T follicular helper cell (primary cell): ENCODE measurements at regions not wholly inside any gene's neighbourhood (a gene's known extent, or its start where the extent isn't known, plus 50 kb on each side); places are given as distances from the start of the nearest gene placed in this dataset.
A peak's percentile ranks its signal among the peaks of the same experiment; 100 is the strongest.
"Not testable (repeated sequence)": the region's sequence is repeated elsewhere in the genome, so short reads cannot be mapped to it uniquely, and the experiment has no call there.

Source experiments
- DNase-seq: peaks from one replicate; pipeline ENCODE4 v3.0.0-alpha.2; 2020; ENCODE audit warnings: low read depth

DNA sequence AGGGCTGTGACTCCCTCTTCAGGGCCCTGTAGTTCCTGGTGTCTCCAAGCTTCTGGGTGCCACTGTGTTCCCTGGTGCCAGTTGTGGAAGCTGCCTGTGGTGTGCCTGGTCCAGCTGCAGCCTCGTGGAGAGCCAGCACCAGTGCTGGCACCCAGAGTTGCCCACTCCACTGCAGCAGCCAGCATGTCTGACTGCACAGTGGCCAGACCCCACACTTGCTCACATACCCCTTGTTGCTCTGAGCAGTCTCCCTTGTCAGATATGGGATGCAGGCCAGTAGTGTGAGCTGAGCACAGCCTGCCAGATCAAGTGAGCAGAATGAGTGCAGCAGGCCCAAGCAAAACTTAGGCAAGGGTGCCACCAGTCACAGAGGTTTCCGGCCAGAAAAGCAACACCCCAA is 108.6 kb downstream of the ZMAT1 start:
- DNase-seq = no peak

GRCh38 chrX:101817739-101818138 is 114.1 kb downstream of the ZMAT1 start:
- DNase-seq = not testable (repeated sequence)

GRCh38 chrX:101813200-101813599 is 118.6 kb downstream of the ZMAT1 start:
- no peak for DNase-seq

DNA sequence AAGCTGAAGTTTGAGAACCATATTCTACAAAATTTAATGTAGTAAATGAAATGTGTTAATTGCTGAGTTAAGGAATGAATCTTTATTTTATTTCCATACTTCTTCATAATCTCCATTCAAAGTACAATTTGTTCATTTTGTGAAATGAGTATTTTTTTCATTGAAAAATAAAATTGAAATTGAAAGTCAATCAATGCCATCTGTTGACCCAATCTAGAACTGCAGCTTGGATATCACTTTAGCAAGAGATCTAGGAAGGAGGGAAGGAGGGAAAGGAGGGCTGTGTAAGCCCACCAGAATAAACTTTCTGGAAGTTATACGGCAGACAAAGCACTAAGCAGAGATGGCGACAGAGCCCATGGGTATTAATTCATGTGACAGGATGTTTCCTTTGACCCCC is 128.4 kb downstream of the ZMAT1 start:
- DNase-seq = no peak

- peak; percentile 67 for DNase-seq
Observed at GRCh38 chrX:101799387-101799786, 132.4 kb downstream of the ZMAT1 start.

DNA sequence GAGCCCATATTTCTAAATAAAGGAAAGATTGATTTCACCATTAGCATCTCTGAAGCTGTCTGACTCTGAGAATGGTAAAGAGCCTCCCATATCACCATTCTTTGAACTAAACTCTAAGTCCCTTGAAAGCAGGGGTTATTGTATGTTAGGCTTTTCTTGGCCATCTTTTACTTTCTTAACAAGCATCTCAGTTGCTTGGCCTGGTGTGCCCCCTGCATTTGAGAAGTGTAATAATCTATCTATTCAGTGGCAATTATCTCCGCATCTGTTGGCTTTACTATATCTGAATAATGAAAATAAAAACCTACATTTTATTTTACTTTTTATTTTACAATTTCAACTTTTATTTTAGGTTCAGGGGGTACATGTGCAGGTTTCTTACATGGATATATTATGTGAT is 128.3 kb upstream of the ARMCX2 start:
- DNase-seq = no peak

GRCh38 chrX:101785142-101785541 is 125.5 kb upstream of the ARMCX2 start:
- no peak for DNase-seq

DNA sequence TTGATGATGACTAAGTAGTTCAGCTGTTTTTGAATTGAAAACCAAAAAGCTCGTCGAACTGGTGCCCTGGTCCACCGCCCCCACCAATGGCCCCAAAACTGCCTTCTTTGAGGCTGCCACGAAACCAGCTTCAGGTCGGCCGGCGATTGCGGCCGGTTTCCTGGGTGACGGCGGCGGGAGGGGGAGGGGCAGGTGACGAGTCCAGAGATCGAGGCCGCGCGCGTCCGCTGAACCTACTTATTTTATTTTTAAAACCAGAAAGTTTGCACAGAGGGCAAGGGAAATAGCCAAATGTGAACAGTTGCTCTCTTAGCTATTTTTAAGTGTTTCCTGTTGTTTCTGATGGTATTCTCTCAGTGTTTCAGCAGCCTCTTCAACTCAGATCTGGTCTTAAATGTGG is 120.8 kb upstream of the ARMCX2 start:
- not testable (repeated sequence) for DNase-seq

- DNase-seq = no peak
Observed at GRCh38 chrX:101774340-101774739, 114.7 kb upstream of the ARMCX2 start.

DNA sequence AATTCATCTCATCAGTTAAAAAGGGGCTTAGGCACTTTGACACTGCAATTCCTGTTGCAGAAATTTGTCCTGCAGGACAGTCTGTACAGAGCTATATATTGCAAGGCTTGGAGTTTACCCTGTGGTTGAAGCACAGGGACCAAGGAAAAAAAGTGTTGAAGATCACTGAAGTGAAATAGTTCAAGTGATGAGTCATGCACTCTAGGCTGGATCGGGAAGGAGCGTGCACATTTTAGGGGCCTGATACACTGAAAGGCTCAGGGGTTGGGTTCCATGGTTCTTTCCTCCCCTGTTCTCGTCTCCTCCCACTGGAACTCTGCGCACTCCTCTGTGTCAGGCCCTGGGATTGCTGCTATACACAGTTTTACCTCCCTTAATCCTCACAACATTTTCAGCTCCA is 104.9 kb upstream of the ARMCX2 start:
- DNase-seq = no peak

- peak; percentile 3 for DNase-seq
Observed at GRCh38 chrX:101759000-101759399, 99.3 kb upstream of the ARMCX2 start.

DNA sequence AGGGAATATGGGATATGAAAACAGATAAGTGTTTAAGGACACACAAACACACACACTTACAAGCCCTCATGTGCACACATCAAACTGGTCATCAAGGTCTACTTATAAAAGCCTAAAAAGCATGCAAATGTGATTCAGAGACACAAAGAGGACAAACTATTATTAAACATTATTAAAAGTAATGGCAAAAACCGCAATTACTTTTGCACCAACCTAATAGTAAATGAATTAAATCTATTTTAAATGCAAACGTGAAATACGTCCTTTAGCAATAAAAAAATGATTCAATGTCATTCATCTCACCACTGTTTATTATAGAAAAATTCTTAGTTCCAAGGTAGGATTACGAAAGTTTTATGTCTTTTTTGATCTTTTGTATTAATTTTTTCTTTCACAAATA is 91.1 kb upstream of the ARMCX2 start:
- no peak for DNase-seq

GRCh38 chrX:101749436-101749835 is 89.8 kb upstream of the ARMCX2 start:
- DNase-seq = no peak

DNA sequence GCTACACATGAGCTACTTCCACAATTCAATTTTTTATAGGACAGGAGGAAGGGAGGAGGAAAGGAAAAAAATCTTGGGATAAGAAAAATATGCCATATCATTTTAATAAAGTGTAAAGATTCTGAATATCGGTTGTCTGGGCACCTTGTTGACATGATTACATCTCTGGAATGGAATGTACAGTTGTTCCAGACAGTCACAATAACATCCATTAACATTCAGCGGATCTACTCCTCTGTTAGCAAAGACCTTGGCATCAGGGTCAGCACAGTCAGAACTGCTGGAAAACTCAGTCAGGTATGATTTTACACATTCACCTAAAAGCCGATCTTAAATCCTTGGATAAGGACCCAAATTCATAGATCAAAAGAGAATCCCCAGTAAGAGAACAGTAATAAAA is 85.4 kb upstream of the ARMCX2 start:
- DNase-seq = no peak

GRCh38 chrX:101744085-101744484 is 84.4 kb upstream of the ARMCX2 start:
- no peak for DNase-seq

GRCh38 chrX:101740642-101741041 is 81.0 kb upstream of the ARMCX2 start:
- no peak for DNase-seq

- not testable (repeated sequence) for DNase-seq
Observed at GRCh38 chrX:101738867-101739266, 79.2 kb upstream of the ARMCX2 start.

GRCh38 chrX:101738411-101738810 is 78.8 kb upstream of the ARMCX2 start:
- not testable (repeated sequence) for DNase-seq

DNA sequence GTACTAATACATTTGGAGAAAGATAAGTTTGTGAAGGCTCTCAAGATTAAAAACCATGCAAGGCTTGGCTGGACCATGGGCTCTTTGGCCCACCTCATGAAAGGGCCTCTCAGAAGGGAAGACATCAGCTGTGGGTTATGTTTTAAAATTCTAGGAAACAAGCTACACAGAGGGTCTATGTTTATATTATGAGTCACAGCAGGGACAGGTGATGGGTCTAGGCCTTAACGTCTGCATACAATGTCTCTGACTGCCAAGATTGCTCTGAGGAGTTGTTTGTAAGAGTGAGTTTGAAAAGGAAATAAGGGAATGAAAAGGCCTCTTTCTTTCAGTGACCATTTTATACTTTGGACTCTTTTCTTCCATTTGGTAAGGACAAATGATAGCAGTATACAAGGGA is 77.0 kb upstream of the ARMCX2 start:
- DNase-seq = no peak

DNA sequence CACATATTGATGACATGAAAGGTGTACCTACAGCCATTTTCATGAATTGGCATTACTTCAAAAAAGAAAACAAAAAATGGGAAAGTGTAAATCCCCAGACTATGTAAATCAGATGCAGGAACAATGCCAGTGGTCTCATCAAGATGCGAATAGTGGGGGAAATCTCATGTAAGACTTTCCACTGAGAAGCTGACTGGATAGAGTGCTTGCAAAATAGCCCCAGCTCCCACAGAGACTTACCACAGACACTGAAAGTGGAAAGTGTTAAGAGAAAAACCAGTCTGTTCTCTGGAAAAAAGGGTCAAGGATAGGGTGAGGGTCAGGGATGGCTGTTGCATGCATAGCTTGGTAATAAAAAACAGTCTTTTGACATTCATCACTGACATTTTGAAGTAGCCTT is 73.2 kb upstream of the ARMCX2 start:
- DNase-seq = no peak

- DNase-seq = no peak
Observed at GRCh38 chrX:101729986-101730385, 70.3 kb upstream of the ARMCX2 start.
